Endodermal cell (in vitro differentiated cells): ENCODE measurements at regions not wholly inside any gene's neighbourhood (a gene's known extent, or its start where the extent isn't known, plus 50 kb on each side); places are given as distances from the start of the nearest gene placed in this dataset.

Source experiments
- DNase-seq: peaks from one replicate; pipeline ENCODE4 v3.0.0-alpha.2; 2017
- H3K27ac ChIP-seq: 2 replicates; pipeline ENCODE4 v1.5.1; 2013; ENCODE audit warnings: mild to moderate bottlenecking, low read depth, low read length, moderate library complexity
- H3K27me3 ChIP-seq: 2 replicates; pipeline ENCODE4 v1.6.1; 2013; ENCODE audit warnings: mild to moderate bottlenecking, low read length, moderate library complexity; ENCODE audit not compliant: insufficient read depth, control insufficient read depth, poor library complexity, severe bottlenecking
- H3K36me3 ChIP-seq: 2 replicates; pipeline ENCODE4 v1.7.0; 2013; ENCODE audit warnings: mild to moderate bottlenecking, low read length, moderate library complexity; ENCODE audit not compliant: control insufficient read depth, insufficient read depth
- H3K4me1 ChIP-seq: one replicate; pipeline ENCODE4 v1.7.0; 2013; ENCODE audit warnings: low read length; ENCODE audit not compliant: control insufficient read depth, insufficient read depth
- H3K4me3 ChIP-seq: 2 replicates; pipeline ENCODE4 v1.5.1; 2013; ENCODE audit warnings: mild to moderate bottlenecking, low read length, moderate library complexity
- H3K9ac ChIP-seq: 2 replicates; pipeline ENCODE4 v1.6.1; 2013; ENCODE audit warnings: mild to moderate bottlenecking, low read length, moderate library complexity; ENCODE audit not compliant: poor library complexity, severe bottlenecking; ENCODE audit errors: extremely low read depth
- H3K9me3 ChIP-seq: 2 replicates; pipeline ENCODE4 v1.6.1; 2013; ENCODE audit warnings: mild to moderate bottlenecking, low read length, moderate library complexity; ENCODE audit not compliant: control insufficient read depth
- H3K27ac Mint-ChIP-seq: 2 replicates; pipeline ENCODE4 v1.8.0; 2020; ENCODE audit warnings: mixed read lengths
- H3K27me3 Mint-ChIP-seq: 2 replicates; pipeline ENCODE4 v1.8.0; 2021; ENCODE audit warnings: mild to moderate bottlenecking, mixed read lengths; ENCODE audit not compliant: insufficient read depth
- H3K36me3 Mint-ChIP-seq: 2 replicates; pipeline ENCODE4 v1.8.0; 2020; ENCODE audit warnings: low read depth, mixed read lengths
- H3K4me1 Mint-ChIP-seq: 2 replicates; pipeline ENCODE4 v1.8.0; 2020; ENCODE audit warnings: mixed read lengths
- H3K4me3 Mint-ChIP-seq: 2 replicates; pipeline ENCODE4 v1.8.0; 2020; ENCODE audit warnings: mild to moderate bottlenecking, moderate library complexity, mixed read lengths
- H3K9me3 Mint-ChIP-seq: 2 replicates; pipeline ENCODE4 v1.8.0; 2020; ENCODE audit warnings: mild to moderate bottlenecking, mixed read lengths
- CTCF ChIP-seq: fragments of 200-600 bp; sonication (generic); conservative IDR thresholded peaks from 2 replicates; pipeline ENCODE4 v1.5.0; 2021; ENCODE audit warnings: antibody characterized with exemption, mild to moderate bottlenecking
- WGBS, 2 experiments: methylation state at CpG; one replicate each; pipeline versions ENCODE4 v1.1.5 to v1.1.7; 2013; ENCODE audit warnings: missing lambda C conversion rate in 2 of 2, mixed read lengths in 1 of 2; ENCODE audit not compliant: insufficient coverage in 1 of 2, insufficient read length in 1 of 2; 5-methylcytosine and 5-hydroxymethylcytosine counted together

DNA sequence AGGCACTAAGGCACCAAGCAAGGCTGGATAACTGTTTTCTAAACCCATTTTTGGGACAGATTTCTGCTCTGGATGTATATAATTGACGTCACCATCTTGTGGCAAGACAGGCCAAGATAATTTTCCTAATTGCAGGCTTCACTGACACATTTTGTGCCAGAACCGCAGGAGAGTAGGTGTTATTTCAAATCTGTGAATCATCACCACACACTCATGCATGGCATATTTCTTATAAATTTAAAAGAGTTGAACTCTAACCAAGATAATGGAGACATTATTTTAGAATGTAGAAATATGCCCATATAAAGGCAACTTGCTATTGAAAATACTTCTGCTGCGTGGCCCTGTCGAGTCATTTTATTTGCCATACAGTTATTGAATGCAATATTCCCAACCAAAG, 68.3 kb upstream of the ACYP2 start:
- Histone ChIP-seq H3K9me3 (peaks cover 14% of the 10 kb centered on the region), H3K27me3 (no peaks in the 10 kb centered on the region), H3K36me3 (no peaks in the 10 kb centered on the region), H3K4me3 (no peak overlapping the region), H3K4me1 (no peaks in the 10 kb centered on the region), H3K27ac (no peak overlapping the region), H3K9ac (no peak overlapping the region)
- 97 to 100% methylated on average over 1 to 4 of the region's 4 CpGs for WGBS, 2 experiments
- Mint-ChIP-seq H3K4me3 (no peak overlapping the region), H3K27ac (no peak overlapping the region), H3K27me3 (no peaks in the 10 kb centered on the region), H3K9me3 (peaks cover 25% of the 10 kb centered on the region), H3K36me3 (peaks cover 6% of the 10 kb centered on the region), H3K4me1 (no peaks in the 10 kb centered on the region)
- no peak for DNase-seq
- TF ChIP-seq CTCF: no peak

- H3K4me3 Mint-ChIP-seq: no peak overlapping the region
- Histone ChIP-seq H3K9me3 (peaks cover 14% of the 10 kb centered on the region), H3K27ac (no peak overlapping the region), H3K4me1 (no peaks in the 10 kb centered on the region), H3K4me3 (no peak overlapping the region), H3K36me3 (no peaks in the 10 kb centered on the region), H3K9ac (no peak overlapping the region), H3K27me3 (no peaks in the 10 kb centered on the region)
- DNase-seq: no peak
- H3K36me3 Mint-ChIP-seq: peaks cover 6% of the 10 kb centered on the region
- WGBS, 2 experiments: 97 to 100% methylated on average over 1 to 2 of the region's 2 CpGs
- H3K27ac Mint-ChIP-seq: no peak overlapping the region
- no peaks in the 10 kb centered on the region for H3K4me1 Mint-ChIP-seq
- H3K27me3 Mint-ChIP-seq: no peaks in the 10 kb centered on the region
- H3K9me3 Mint-ChIP-seq: peaks cover 25% of the 10 kb centered on the region
- no peak for TF ChIP-seq CTCF
Measured at GRCh38 chr2:54042897-54043620, 72.3 kb upstream of the PSME4 start.

GRCh38 chr2:54042341-54042740, 71.5 kb upstream of the PSME4 start:
- Histone ChIP-seq H3K27me3 (no peaks in the 10 kb centered on the region), H3K27ac (no peak overlapping the region), H3K4me3 (no peak overlapping the region), H3K4me1 (no peaks in the 10 kb centered on the region), H3K36me3 (no peaks in the 10 kb centered on the region), H3K9me3 (peaks cover 14% of the 10 kb centered on the region), H3K9ac (no peak overlapping the region)
- no peak for TF ChIP-seq CTCF
- no peak overlapping the region for H3K27ac Mint-ChIP-seq
- H3K9me3 Mint-ChIP-seq: peaks cover 25% of the 10 kb centered on the region
- no peaks in the 10 kb centered on the region for H3K27me3 Mint-ChIP-seq
- no peaks in the 10 kb centered on the region for H3K4me1 Mint-ChIP-seq
- H3K36me3 Mint-ChIP-seq: peaks cover 6% of the 10 kb centered on the region
- WGBS, 2 experiments: 88 to 89% methylated on average over 1 to 2 of the region's 2 CpGs
- H3K4me3 Mint-ChIP-seq: no peak overlapping the region
- DNase-seq: no peak
